HFFc6 (cell line): ENCODE measurements at regions not wholly inside any gene's neighbourhood (a gene's known extent, or its start where the extent isn't known, plus 50 kb on each side); places are given as distances from the start of the nearest gene placed in this dataset.

ENCODE experiments used
- DNase-seq: peaks from one replicate; pipeline ENCODE4 v3.0.0-alpha.2; 2018
- H3K27ac Mint-ChIP-seq: 2 replicates; pipeline ENCODE4 v1.8.0; 2020; ENCODE audit warnings: mild to moderate bottlenecking, mixed read lengths
- H3K27me3 Mint-ChIP-seq: 2 replicates; pipeline ENCODE4 v1.8.0; 2021; ENCODE audit warnings: mild to moderate bottlenecking, moderate library complexity, mixed read lengths; ENCODE audit not compliant: insufficient read depth
- H3K36me3 Mint-ChIP-seq: 2 replicates; pipeline ENCODE4 v1.8.0; 2021; ENCODE audit warnings: low read depth, mixed read lengths
- H3K4me1 Mint-ChIP-seq: 2 replicates; pipeline ENCODE4 v1.8.0; 2020; ENCODE audit warnings: low read depth, mixed read lengths
- H3K4me3 Mint-ChIP-seq: 2 replicates; pipeline ENCODE4 v1.8.0; 2020; ENCODE audit warnings: mild to moderate bottlenecking, moderate library complexity, mixed read lengths
- H3K9me3 Mint-ChIP-seq: 2 replicates; pipeline ENCODE4 v1.8.0; 2020; ENCODE audit warnings: mild to moderate bottlenecking, mixed read lengths
- TF ChIP-seq, protein P1 (sequence below): fragments of 200-600 bp; sonication (generic); IDR thresholded peaks from 2 replicates; pipeline ENCODE4 v1.5.0; 2021; ENCODE audit warnings: antibody characterized with exemption, mild to moderate bottlenecking

DNA sequence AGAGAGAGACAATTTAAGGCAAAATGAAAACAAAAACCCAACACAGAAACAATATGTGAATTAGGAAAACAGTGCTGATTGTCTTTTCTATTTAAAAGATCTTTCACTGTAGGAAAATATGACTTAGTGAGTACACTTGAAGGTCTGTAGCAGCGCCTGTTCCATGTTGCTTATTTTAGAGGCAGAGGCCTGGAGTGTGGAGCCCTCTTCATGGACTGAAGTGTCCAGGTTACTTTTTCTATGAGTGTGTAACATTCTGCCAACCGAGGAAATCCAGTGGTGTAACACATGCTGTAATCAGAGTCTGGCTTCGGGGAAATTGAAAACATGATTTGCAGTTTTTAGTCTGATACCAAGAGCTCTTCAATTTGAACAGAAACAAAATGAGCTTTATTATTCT lies 64.0 kb upstream of the GPRIN3 start:
- TF ChIP-seq, protein P1, sequence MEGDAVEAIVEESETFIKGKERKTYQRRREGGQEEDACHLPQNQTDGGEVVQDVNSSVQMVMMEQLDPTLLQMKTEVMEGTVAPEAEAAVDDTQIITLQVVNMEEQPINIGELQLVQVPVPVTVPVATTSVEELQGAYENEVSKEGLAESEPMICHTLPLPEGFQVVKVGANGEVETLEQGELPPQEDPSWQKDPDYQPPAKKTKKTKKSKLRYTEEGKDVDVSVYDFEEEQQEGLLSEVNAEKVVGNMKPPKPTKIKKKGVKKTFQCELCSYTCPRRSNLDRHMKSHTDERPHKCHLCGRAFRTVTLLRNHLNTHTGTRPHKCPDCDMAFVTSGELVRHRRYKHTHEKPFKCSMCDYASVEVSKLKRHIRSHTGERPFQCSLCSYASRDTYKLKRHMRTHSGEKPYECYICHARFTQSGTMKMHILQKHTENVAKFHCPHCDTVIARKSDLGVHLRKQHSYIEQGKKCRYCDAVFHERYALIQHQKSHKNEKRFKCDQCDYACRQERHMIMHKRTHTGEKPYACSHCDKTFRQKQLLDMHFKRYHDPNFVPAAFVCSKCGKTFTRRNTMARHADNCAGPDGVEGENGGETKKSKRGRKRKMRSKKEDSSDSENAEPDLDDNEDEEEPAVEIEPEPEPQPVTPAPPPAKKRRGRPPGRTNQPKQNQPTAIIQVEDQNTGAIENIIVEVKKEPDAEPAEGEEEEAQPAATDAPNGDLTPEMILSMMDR: no peak
- Mint-ChIP-seq H3K4me1 (no peaks in the 10 kb centered on the region), H3K27me3 (no peaks in the 10 kb centered on the region; the same call in 1 of the 2 replicates), H3K36me3 (no peaks in the 10 kb centered on the region), H3K27ac (no peak overlapping the region), H3K9me3 (no peaks in the 10 kb centered on the region), H3K4me3 (no peak overlapping the region)
- no peak for DNase-seq

- Mint-ChIP-seq H3K9me3 (no peaks in the 10 kb centered on the region), H3K27me3 (no peaks in the 10 kb centered on the region; the same call in 1 of the 2 replicates), H3K36me3 (no peaks in the 10 kb centered on the region), H3K4me3 (no peak overlapping the region), H3K4me1 (no peaks in the 10 kb centered on the region), H3K27ac (no peak overlapping the region)
- DNase-seq: no peak
- TF ChIP-seq, protein P1: no peak
These were observed 62.0 kb upstream of the GPRIN3 start for GRCh38 chr4:89369581-89369980.

GRCh38 chr4:89368861-89369260 lies 61.3 kb upstream of the GPRIN3 start:
- no peak overlapping the region for H3K27ac Mint-ChIP-seq

DNA sequence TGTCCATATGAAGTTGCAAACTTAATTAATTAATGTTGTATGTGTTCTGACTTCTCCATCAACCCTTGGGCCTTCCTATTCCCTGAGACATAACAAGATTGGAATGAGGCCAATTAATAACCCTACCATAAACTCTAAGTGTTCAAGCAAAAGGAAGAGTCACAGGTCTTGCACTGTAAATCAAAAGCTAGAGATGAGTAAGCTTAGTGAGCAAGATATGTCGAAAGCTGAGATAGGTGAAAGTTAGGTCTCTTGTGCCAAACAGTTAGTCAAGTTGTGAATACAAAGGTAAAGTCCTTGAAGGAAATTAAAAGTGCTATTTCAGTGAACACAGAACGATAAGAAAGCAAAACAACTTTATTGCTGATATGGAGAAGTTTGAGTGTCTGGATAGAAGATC lies 58.2 kb upstream of the GPRIN3 start:
- Mint-ChIP-seq H3K4me1 (no peaks in the 10 kb centered on the region), H3K27me3 (peaks cover 6% of the 10 kb centered on the region; the same call in 1 of the 2 replicates), H3K9me3 (no peaks in the 10 kb centered on the region), H3K27ac (no peak overlapping the region), H3K4me3 (no peak overlapping the region), H3K36me3 (no peaks in the 10 kb centered on the region)
- TF ChIP-seq, protein P1: no peak
- no peak for DNase-seq

More at GRCh38 chr4:89368861-89369260, 61.3 kb upstream of the GPRIN3 start:
- Mint-ChIP-seq H3K4me1 (no peaks in the 10 kb centered on the region), H3K4me3 (no peak overlapping the region), H3K27me3 (no peaks in the 10 kb centered on the region; the same call in 1 of the 2 replicates), H3K36me3 (no peaks in the 10 kb centered on the region), H3K9me3 (no peaks in the 10 kb centered on the region)
- TF ChIP-seq, protein P1: no peak
- no peak for DNase-seq

- Mint-ChIP-seq H3K9me3 (no peaks in the 10 kb centered on the region), H3K4me3 (no peak overlapping the region), H3K36me3 (no peaks in the 10 kb centered on the region), H3K27me3 (peaks cover 6% of the 10 kb centered on the region; the same call in 1 of the 2 replicates), H3K27ac (no peak overlapping the region), H3K4me1 (no peaks in the 10 kb centered on the region)
- TF ChIP-seq, protein P1: no peak
- no peak for DNase-seq
These were observed 57.8 kb upstream of the GPRIN3 start for GRCh38 chr4:89365375-89365774.

- H3K4me3 Mint-ChIP-seq: no peak overlapping the region
- no peaks in the 10 kb centered on the region for H3K4me1 Mint-ChIP-seq
- peaks cover 12% of the 10 kb centered on the region for H3K27me3 Mint-ChIP-seq
- TF ChIP-seq, protein P1: no peak
- no peaks in the 10 kb centered on the region for H3K36me3 Mint-ChIP-seq
- no peak overlapping the region for H3K27ac Mint-ChIP-seq
- no peak for DNase-seq
- H3K9me3 Mint-ChIP-seq: no peaks in the 10 kb centered on the region
These were observed 56.9 kb upstream of the GPRIN3 start for GRCh38 chr4:89364541-89364940.
